H9 (cell line): ENCODE measurements at regions not wholly inside any gene's neighbourhood (a gene's known extent, or its start where the extent isn't known, plus 50 kb on each side); places are given as distances from the start of the nearest gene placed in this dataset.

Experiments
- DNase-seq: peaks from one replicate; pipeline ENCODE4 v3.0.0-alpha.2; 2017
- H2AFZ ChIP-seq: one replicate; pipeline ENCODE4 v1.6.1; 2013; ENCODE audit warnings: mild to moderate bottlenecking, low read length, control low read depth, moderate library complexity
- H2AK5ac ChIP-seq: 2 replicates; pipeline ENCODE4 v1.6.1; 2013; ENCODE audit warnings: low read length, control low read depth, mixed read lengths; ENCODE audit not compliant: insufficient read length
- H2BK120ac ChIP-seq: one replicate; pipeline ENCODE4 v1.6.1; 2013; ENCODE audit warnings: low read depth, mild to moderate bottlenecking, low read length, control low read depth, inconsistent platforms; ENCODE audit not compliant: poor library complexity, severe bottlenecking
- H2BK12ac ChIP-seq: 2 replicates; pipeline ENCODE4 v1.6.1; 2013; ENCODE audit warnings: low read length, control low read depth, mixed read lengths, low read depth; ENCODE audit not compliant: insufficient read length
- H2BK15ac ChIP-seq: 2 replicates; pipeline ENCODE4 v1.6.1; 2013; ENCODE audit warnings: low read depth, low read length, control low read depth
- H2BK20ac ChIP-seq: one replicate; pipeline ENCODE4 v1.6.1; 2013; ENCODE audit warnings: low read depth, mild to moderate bottlenecking, low read length, control low read depth, inconsistent platforms; ENCODE audit not compliant: poor library complexity, severe bottlenecking
- H2BK5ac ChIP-seq: 2 replicates; pipeline ENCODE4 v1.6.1; 2013; ENCODE audit warnings: low read length, control low read depth, mixed read lengths; ENCODE audit not compliant: insufficient read length
- H3K14ac ChIP-seq: 2 replicates; pipeline ENCODE4 v1.6.1; 2013; ENCODE audit warnings: low read length, control low read depth; ENCODE audit not compliant: insufficient read depth
- H3K18ac ChIP-seq: 2 replicates; pipeline ENCODE4 v1.6.1; 2013; ENCODE audit warnings: low read depth, mild to moderate bottlenecking, mixed read lengths, low read length, control low read depth; ENCODE audit not compliant: insufficient read length
- H3K23ac ChIP-seq: 2 replicates; pipeline ENCODE4 v1.6.1; 2013; ENCODE audit warnings: low read length, control low read depth, mixed read lengths, low read depth; ENCODE audit not compliant: insufficient read length
- H3K23me2 ChIP-seq: 2 replicates; pipeline ENCODE4 v1.6.1; 2013; ENCODE audit warnings: low read depth, mild to moderate bottlenecking, mixed read lengths, low read length, control low read depth; ENCODE audit not compliant: insufficient read length, poor library complexity, severe bottlenecking
- H3K27ac ChIP-seq: 2 replicates; pipeline ENCODE4 v1.5.1; 2013; ENCODE audit warnings: low read length, control low read depth, mixed read lengths, low read depth; ENCODE audit not compliant: insufficient read length
- H3K27me3 ChIP-seq: 2 replicates; pipeline ENCODE4 v1.6.1; 2013; ENCODE audit warnings: low read length, control low read depth, inconsistent platforms; ENCODE audit not compliant: insufficient read depth
- H3K4ac ChIP-seq: 2 replicates; pipeline ENCODE4 v1.6.1; 2013; ENCODE audit warnings: low read depth, mild to moderate bottlenecking, control low read depth, inconsistent platforms, low read length, moderate library complexity
- H3K4me1 ChIP-seq: 2 replicates; pipeline ENCODE4 v1.6.1; 2013; ENCODE audit warnings: low read length, control low read depth, inconsistent platforms; ENCODE audit not compliant: insufficient read depth
- H3K4me2 ChIP-seq: 2 replicates; pipeline ENCODE4 v1.6.1; 2013; ENCODE audit warnings: low read length, control low read depth, mixed read lengths; ENCODE audit not compliant: insufficient read length, insufficient read depth
- H3K56ac ChIP-seq: 2 replicates; pipeline ENCODE4 v1.6.1; 2013; ENCODE audit warnings: low read depth, mild to moderate bottlenecking, mixed read lengths, low read length, control low read depth; ENCODE audit not compliant: insufficient read length
- H3K79me1 ChIP-seq: 2 replicates; pipeline ENCODE4 v1.6.1; 2013; ENCODE audit warnings: low read depth, mild to moderate bottlenecking, moderate library complexity, low read length, control low read depth, inconsistent platforms; ENCODE audit not compliant: insufficient read depth, poor library complexity, severe bottlenecking
- H3K79me2 ChIP-seq: 2 replicates; pipeline ENCODE4 v1.6.1; 2013; ENCODE audit warnings: low read length, control low read depth, inconsistent platforms; ENCODE audit not compliant: insufficient read depth
- H3K9ac ChIP-seq: 2 replicates; pipeline ENCODE4 v1.6.1; 2013; ENCODE audit warnings: low read length, control low read depth, mixed read lengths; ENCODE audit not compliant: insufficient read length; ENCODE audit errors: extremely low read depth
- H3K9me3 ChIP-seq: one replicate; pipeline ENCODE4 v1.6.1; 2013; ENCODE audit warnings: low read depth, low read length, inconsistent platforms; ENCODE audit not compliant: control insufficient read depth
- H3T11ph ChIP-seq: one replicate; pipeline ENCODE4 v1.6.1; 2013; ENCODE audit warnings: mild to moderate bottlenecking, low read length, control low read depth, inconsistent platforms
- H4K20me1 ChIP-seq: one replicate; pipeline ENCODE4 v1.6.1; 2013; ENCODE audit not compliant: control insufficient read depth, insufficient read length, insufficient read depth
- H4K5ac ChIP-seq: 2 replicates; pipeline ENCODE4 v1.6.1; 2013; ENCODE audit warnings: low read depth, mild to moderate bottlenecking, mixed read lengths, low read length, control low read depth; ENCODE audit not compliant: insufficient read length
- H4K8ac ChIP-seq: replicated peaks from 2 replicates; pipeline ENCODE4 v1.6.1; 2013; ENCODE audit warnings: low read length, control low read depth, mixed read lengths, low read depth; ENCODE audit not compliant: insufficient read length
- H4K91ac ChIP-seq: 2 replicates; pipeline ENCODE4 v1.6.1; 2013; ENCODE audit warnings: low read depth, mild to moderate bottlenecking, moderate library complexity, mixed read lengths, low read length, control low read depth; ENCODE audit not compliant: insufficient read length
- H3K27ac Mint-ChIP-seq, 3 experiments: 2 replicates in 2 of 3; 3 replicates in 1 of 3; pipeline ENCODE4 v1.8.0; 2020 to 2021; ENCODE audit warnings: mixed read lengths in 3 of 3, mild to moderate bottlenecking in 1 of 3, moderate library complexity in 1 of 3
- H3K27me3 Mint-ChIP-seq: 2 replicates; pipeline ENCODE4 v1.8.0; 2021; ENCODE audit warnings: low read depth, mild to moderate bottlenecking, moderate library complexity, mixed read lengths
- H3K36me3 Mint-ChIP-seq, 3 experiments: 2 replicates in 2 of 3; 3 replicates in 1 of 3; pipeline ENCODE4 v1.8.0; 2020 to 2021; ENCODE audit warnings: low read depth in 3 of 3, mixed read lengths in 3 of 3; ENCODE audit not compliant: insufficient read depth in 1 of 3
- H3K4me1 Mint-ChIP-seq, 2 experiments: 2 replicates each; pipeline ENCODE4 v1.8.0; 2020; ENCODE audit warnings: mixed read lengths in 2 of 2
- H3K4me3 Mint-ChIP-seq, 2 experiments: 2 replicates in 1 of 2; 3 replicates in 1 of 2; pipeline ENCODE4 v1.8.0; 2020 to 2021; ENCODE audit warnings: mild to moderate bottlenecking in 2 of 2, mixed read lengths in 2 of 2, moderate library complexity in 1 of 2
- H3K9me3 Mint-ChIP-seq, 2 experiments: 2 replicates in 1 of 2; 3 replicates in 1 of 2; pipeline ENCODE4 v1.8.0; 2020; ENCODE audit warnings: mild to moderate bottlenecking in 2 of 2, mixed read lengths in 2 of 2, moderate library complexity in 1 of 2
- WGBS: extraction: QIAGEN DNeasy Blood & Tissue Kit; methylation state at CpG from one replicate; pipeline ENCODE4 v1.1.7; 2013; ENCODE audit warnings: missing lambda C conversion rate, low lambda C conversion rate, mixed read lengths; ENCODE audit not compliant: insufficient read length; ENCODE audit errors: extremely low coverage; 5-methylcytosine and 5-hydroxymethylcytosine counted together
- TF ChIP-seq, protein P1 (sequence below): fragments of 200-600 bp; sonication (generic); conservative IDR thresholded peaks from 3 replicates; pipeline ENCODE4 v1.8.0; 2021; ENCODE audit warnings: antibody characterized with exemption, mild to moderate bottlenecking

GRCh38 chr6:81383472-81383871, 369.0 kb downstream of the TENT5A start:
- no peak overlapping the region for H3K56ac ChIP-seq
- H3K23me2 ChIP-seq = no peaks in the 10 kb centered on the region
- peaks cover 0 to 3% of the 10 kb centered on the region in 2 experiments; a peak in 1 of 5 replicates for H3K9me3 Mint-ChIP-seq
- H3K4me1 ChIP-seq = no peaks in the 10 kb centered on the region
- no peaks in the 10 kb centered on the region for H3K4me1 Mint-ChIP-seq
- no peak overlapping the region for H3K27ac ChIP-seq
- H3K27me3 Mint-ChIP-seq = no peaks in the 10 kb centered on the region
- H2AK5ac ChIP-seq = no peak overlapping the region
- H2BK20ac ChIP-seq = no peak overlapping the region
- H4K20me1 ChIP-seq = no peaks in the 10 kb centered on the region
- H3K4me3 Mint-ChIP-seq = no peak overlapping the region
- no peaks in the 10 kb centered on the region for H3K9me3 ChIP-seq
- no peak overlapping the region for H2AFZ ChIP-seq
- no peaks in the 10 kb centered on the region for H3K36me3 Mint-ChIP-seq
- no peak overlapping the region for H2BK15ac ChIP-seq
- no peak overlapping the region for H3K14ac ChIP-seq
- no peaks in the 10 kb centered on the region for H3K79me2 ChIP-seq
- no peak overlapping the region for H3K9ac ChIP-seq
- H3K4me2 ChIP-seq = no peak overlapping the region
- TF ChIP-seq, protein P1, sequence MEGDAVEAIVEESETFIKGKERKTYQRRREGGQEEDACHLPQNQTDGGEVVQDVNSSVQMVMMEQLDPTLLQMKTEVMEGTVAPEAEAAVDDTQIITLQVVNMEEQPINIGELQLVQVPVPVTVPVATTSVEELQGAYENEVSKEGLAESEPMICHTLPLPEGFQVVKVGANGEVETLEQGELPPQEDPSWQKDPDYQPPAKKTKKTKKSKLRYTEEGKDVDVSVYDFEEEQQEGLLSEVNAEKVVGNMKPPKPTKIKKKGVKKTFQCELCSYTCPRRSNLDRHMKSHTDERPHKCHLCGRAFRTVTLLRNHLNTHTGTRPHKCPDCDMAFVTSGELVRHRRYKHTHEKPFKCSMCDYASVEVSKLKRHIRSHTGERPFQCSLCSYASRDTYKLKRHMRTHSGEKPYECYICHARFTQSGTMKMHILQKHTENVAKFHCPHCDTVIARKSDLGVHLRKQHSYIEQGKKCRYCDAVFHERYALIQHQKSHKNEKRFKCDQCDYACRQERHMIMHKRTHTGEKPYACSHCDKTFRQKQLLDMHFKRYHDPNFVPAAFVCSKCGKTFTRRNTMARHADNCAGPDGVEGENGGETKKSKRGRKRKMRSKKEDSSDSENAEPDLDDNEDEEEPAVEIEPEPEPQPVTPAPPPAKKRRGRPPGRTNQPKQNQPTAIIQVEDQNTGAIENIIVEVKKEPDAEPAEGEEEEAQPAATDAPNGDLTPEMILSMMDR = no peak
- no peak overlapping the region for H3K27ac Mint-ChIP-seq
- no peak overlapping the region for H2BK5ac ChIP-seq
- H3K27me3 ChIP-seq = no peaks in the 10 kb centered on the region
- no peak overlapping the region for H4K8ac ChIP-seq
- no peak for DNase-seq
- H4K5ac ChIP-seq = no peak overlapping the region
- H3K79me1 ChIP-seq = no peaks in the 10 kb centered on the region
- H3K18ac ChIP-seq = no peak overlapping the region
- H2BK120ac ChIP-seq = no peak overlapping the region
- no peak overlapping the region for H3T11ph ChIP-seq
- H3K4ac ChIP-seq = no peak overlapping the region
- WGBS = no CpG with 5 or more reads among the region's 1 CpG
- no peak overlapping the region for H2BK12ac ChIP-seq
- no peak overlapping the region for H3K23ac ChIP-seq
- H4K91ac ChIP-seq = no peak overlapping the region
